ENCODE measurements at regions not wholly inside any gene's neighbourhood (a gene's known extent, or its start where the extent isn't known, plus 50 kb on each side); places are given as distances from the start of the nearest gene placed in this dataset.

GRCh38 chr3:24646790-24647189 is 152.1 kb upstream of the THRB start:
- DNase-seq = no peak

GRCh38 chr3:24648063-24648462 is 153.4 kb upstream of the THRB start:
- no peak for DNase-seq

GRCh38 chr3:24650839-24651238 is 156.2 kb upstream of the THRB start:
- DNase-seq = no peak

- no peak for DNase-seq
Measured at GRCh38 chr3:24657870-24658510, 163.3 kb upstream of the THRB start.

GRCh38 chr3:24661175-24661584 is 166.5 kb upstream of the THRB start:
- no peak for DNase-seq

- no peak for DNase-seq
Measured at GRCh38 chr3:24662449-24663345, 168.0 kb upstream of the THRB start.

GRCh38 chr3:24663406-24663805 is 168.8 kb upstream of the THRB start:
- no peak for DNase-seq

- no peak for DNase-seq
Measured at GRCh38 chr3:24668039-24668438, 173.4 kb upstream of the THRB start.

GRCh38 chr3:24670871-24671270 is 176.2 kb upstream of the THRB start:
- DNase-seq = no peak

- no peak for DNase-seq
Measured at GRCh38 chr3:24673596-24673995, 178.9 kb upstream of the THRB start.

- no peak for DNase-seq
Measured at GRCh38 chr3:24674261-24674660, 179.6 kb upstream of the THRB start.

- no peak for DNase-seq
Measured at GRCh38 chr3:24678021-24678420, 183.4 kb upstream of the THRB start.

- DNase-seq = no peak
Measured at GRCh38 chr3:24678421-24678865, 183.8 kb upstream of the THRB start.

GRCh38 chr3:24679429-24679828 is 184.8 kb upstream of the THRB start:
- no peak for DNase-seq

- DNase-seq = no peak
Measured at GRCh38 chr3:24680214-24680967, 185.7 kb upstream of the THRB start.

- DNase-seq = no peak
Measured at GRCh38 chr3:24682141-24682547, 187.5 kb upstream of the THRB start.

GRCh38 chr3:24683090-24683489 is 188.4 kb upstream of the THRB start:
- DNase-seq = no peak

- no peak for DNase-seq
Measured at GRCh38 chr3:24683633-24684384, 189.2 kb upstream of the THRB start.

GRCh38 chr3:24684506-24685023 is 189.9 kb upstream of the THRB start:
- no peak for DNase-seq

- DNase-seq = no peak
Measured at GRCh38 chr3:24686808-24687207, 192.2 kb upstream of the THRB start.

- no peak for DNase-seq
Measured at GRCh38 chr3:24687671-24688070, 193.0 kb upstream of the THRB start.

- DNase-seq = no peak
Measured at GRCh38 chr3:24688446-24689148, 193.9 kb upstream of the THRB start.
